Inflammatory macrophage (primary cell): ENCODE measurements at regions not wholly inside any gene's neighbourhood (a gene's known extent, or its start where the extent isn't known, plus 50 kb on each side); places are given as distances from the start of the nearest gene placed in this dataset.

Experiments used
- DNase-seq, 2 donors: peaks; one replicate each; pipeline ENCODE4 v3.0.0-alpha.2; 2020 to 2022

DNA sequence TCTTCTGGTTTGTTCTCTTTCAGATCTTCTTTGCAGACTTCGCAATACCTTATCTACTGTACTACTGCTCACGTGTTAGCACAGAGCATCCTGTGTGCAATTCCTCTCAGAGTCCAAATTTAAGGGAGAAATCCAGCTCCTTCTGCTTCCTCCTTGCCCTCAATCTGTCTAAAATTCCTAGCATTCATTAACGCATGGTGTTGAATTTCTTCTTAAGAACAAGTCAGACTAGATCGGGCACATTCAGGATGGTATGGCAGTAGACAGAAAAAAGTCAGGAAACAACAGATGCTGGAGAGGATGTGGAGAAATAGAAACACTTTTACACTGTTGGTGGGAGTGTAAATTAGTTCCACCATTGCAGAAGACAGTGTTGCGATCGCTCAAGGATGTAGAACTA, 206.1 kb upstream of the CDH7 start:
- no peak for DNase-seq

DNA sequence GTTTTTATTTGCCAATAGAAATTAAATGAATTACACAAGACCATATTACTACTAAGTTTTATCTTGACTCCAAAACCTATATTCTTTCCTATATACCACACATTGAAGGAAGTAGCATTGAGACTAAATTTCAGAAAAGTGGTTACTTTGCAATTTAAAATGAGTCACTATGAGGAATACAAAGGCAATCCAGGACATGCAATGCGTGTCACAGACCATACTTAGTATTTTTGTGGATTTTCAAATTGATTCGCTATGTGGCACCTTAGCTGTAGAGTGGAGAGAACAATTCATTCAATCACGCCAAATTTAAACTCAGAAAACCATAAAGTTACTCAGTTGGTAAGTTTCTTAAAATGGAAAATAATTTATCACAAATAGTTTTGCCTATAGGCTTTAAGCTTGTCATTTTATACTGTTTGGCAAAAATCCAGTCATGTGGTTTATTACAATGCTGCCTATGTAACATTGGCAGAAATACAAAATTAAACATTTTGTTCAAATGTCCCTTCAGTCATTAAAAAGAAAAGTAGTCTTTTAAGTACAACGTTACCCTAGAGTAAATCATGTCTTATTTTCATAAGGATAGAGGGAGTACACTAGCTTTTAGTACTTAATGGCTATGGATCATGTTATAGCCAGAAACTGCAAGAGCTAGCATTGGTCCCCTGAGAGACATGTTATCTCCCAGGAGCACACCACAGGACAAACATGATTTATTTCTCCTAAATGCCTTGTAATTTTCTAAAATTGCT, 222.8 kb upstream of the CDH7 start:
- DNase-seq, result no peak

DNA sequence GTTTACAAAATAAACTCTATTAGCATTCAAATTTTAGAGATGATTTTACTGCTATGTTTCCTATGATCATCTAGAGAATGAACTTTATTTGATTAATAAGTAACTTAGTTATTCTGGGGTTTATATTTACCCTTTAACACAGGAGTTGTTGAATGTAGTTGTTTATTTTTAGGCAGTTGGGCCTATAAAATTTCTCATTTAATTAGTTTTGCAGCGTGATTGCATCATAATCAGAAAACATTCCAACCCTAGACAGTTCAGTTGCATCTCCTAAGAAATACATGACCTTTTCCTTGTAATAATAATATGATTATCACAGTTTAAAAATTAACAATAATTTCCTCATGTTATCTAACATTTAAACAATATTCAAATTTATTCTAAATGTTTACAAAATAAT, 224.7 kb upstream of the CDH7 start:
- no peak for DNase-seq

DNA sequence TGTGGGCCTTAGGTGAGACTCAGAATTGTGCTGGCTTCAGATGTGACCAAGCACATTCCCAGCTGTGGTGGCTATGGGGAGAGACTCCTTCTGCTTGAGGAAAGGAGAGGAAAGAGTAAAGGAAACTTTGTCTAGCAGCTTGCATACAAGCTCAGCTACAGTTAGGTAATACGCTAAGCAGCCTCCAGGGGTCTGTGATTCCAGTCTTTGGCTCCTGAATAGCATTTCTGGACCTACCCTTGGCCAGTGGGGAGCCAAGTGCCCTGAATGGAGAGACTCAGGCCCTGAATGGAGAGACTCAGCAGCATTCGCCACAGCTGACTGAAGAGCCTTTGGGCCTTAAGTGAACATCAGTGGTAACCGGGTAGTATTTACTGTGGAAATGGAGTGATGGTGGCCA, 227.4 kb upstream of the CDH7 start:
- no peak for DNase-seq

DNA sequence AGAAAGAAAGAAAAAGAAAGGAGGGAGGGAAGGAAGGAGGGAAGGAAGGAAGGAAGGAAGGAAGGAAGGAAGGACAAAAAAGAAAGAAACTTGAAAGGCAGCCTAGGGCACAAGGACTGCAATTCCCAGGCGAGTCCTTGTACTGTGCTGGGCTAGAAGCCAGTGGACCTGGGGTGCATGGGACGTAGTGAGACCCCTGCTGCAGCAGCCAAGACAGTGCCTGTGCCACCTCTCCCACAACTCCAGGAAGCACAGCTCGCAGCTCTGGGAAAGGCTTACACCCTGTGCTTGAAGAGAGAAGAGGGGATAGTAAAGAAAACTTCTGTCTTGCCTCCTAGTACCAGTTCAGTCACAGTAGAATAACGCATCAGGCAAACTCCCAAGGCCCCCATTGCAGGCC, 227.9 kb upstream of the CDH7 start:
- no peak for DNase-seq

DNA sequence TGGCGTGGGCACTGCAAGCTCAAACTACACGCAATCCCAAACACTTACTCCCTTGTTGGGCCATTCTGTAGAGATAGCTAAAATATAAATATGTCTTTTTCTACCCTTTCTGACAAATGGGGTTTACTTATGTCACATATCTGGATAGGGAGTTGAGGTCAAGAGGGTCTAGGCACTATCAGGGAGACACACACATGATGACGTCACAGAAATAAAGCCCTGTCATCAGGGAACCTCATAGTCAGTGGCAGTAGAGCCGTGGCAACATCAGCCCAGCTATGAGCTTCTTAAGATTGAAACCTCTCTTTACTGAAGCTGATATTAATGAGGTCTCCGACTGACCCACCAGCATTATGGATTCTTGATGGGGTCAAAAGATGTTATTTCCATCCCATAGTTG, 234.6 kb upstream of the CDH7 start:
- DNase-seq, result no peak

DNA sequence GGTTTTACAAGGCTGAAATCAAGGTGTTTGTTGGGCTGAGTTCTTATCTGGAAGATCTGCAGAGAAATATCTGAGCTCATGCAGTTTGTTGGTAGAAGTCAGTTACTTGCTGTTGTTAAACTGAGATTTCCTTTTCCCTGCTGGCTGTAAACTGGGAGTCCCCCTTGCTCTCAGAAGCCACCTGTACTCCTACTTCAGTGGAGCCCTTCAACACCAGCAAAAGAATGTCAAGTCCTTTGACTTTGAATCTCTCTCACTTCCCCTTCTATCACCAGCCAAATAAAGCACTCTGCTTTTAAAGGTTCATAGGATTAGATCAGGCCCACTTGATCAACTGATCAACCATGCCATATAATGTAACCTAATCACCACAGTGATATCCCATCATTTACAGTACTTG, 252.2 kb upstream of the CDH7 start:
- DNase-seq, result no peak

DNA sequence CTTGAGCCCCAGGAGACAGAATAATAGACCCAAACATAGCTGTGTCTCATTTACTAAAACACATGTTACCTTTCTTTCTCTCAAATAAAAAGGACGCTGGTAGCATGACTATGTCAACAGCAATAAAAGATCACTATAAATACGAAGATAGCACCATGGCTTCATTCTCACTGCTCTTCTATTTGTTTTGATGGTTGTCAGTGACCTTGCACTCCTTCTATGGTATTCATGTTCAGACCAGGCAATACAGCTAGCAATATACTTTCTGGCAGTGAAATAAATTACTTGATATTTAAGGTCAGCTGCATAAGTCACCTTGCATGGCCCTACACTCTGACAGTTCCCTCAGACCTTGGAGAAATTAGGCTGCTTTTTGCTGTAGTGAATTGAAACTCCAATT, 263.2 kb upstream of the CDH7 start:
- DNase-seq, result no peak

DNA sequence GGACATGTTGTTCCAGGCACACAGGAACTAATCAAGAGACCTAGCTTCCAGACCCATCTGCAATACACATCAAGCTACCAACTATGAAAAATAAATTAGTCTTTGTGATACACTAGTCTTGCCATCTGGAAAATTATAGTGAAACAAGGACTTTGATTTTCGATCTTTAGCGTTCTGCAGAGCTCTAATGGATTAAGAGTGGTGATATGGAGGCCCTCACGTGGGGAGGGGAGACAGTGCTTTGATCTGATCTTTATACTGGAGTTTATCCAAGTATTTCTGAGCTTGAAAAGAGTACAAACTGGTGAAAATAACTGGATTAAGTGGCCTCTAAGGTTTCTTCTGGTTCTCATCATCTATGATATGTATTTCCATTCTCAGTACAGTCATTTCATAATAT, 273.4 kb upstream of the CDH7 start:
- DNase-seq, result no peak

DNA sequence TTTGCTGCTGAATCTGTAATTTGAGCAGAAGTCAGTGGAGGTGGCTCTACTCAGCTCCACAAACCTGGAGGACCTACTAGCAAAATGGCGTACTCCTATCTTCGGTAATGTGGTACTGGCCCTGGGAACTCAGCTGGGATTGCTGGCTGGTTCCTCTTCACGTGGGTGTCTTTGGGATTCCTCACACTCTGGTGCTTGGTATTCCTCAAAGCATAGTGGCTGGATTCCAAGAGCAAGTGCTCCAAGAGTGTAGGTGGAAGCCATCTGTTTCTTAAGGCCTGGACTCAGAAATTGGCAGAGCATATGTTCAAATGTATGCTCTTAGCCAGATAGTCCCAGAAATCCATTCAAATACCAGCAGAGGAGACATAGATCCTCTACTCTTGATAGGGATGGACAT, 281.9 kb upstream of the CDH7 start:
- no peak for DNase-seq

DNA sequence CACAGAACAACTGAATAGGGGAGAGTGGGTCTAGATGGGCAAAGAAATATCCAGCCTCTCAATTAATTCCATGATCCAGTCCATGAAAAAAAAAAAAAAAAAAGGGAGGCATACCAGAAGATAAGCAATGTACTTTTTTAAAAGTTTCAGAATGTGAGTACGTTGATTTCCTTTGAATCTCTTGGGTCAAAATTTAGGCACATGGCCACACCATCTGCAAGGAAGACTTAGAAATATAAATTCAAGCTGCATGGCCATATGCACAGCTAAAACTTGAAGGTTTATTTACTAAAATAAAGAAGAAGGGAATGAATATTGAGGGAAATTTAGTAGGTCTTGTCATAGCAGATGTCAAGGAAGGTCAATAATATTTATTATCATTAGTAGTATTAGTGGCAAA, 286.5 kb upstream of the CDH7 start:
- DNase-seq, result no peak

DNA sequence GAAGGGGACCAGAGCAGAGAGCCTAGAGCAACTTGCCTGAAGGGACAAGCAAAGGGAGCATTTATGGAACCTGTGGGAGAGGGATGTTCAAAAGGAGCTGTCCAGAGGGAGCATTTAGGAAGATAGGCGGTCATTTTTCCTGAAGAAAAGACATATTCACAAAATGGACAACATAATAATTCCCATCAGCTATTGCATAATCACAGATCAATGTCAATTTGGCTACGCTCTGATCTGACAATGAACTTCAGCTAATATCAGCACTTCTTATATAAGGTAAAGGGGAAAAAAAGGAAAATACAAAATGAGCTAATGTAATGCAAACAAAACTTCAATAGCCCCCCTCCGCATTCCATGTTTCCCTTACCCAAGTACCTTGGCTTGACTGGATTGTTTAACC, 291.1 kb upstream of the CDH7 start:
- DNase-seq, result no peak

DNA sequence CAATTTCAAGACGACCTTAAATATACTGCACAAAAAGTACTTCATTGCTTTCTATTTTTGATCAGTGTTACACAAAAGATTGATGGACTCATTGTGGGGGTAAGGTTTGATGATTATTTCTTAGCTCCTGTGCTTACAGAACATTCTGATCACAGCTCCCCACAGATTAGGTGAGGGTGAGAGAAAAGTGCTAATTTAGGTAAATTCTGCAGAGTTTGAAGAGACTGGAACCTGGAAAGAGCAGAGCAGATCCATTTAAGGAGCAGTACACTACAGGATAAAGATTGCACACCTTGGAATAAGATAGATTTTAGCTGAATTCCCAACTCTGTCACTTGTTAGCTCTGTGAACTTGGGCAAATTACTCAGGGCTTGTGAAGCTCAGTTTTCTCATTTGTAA, 291.9 kb upstream of the CDH7 start:
- no peak for DNase-seq

DNA sequence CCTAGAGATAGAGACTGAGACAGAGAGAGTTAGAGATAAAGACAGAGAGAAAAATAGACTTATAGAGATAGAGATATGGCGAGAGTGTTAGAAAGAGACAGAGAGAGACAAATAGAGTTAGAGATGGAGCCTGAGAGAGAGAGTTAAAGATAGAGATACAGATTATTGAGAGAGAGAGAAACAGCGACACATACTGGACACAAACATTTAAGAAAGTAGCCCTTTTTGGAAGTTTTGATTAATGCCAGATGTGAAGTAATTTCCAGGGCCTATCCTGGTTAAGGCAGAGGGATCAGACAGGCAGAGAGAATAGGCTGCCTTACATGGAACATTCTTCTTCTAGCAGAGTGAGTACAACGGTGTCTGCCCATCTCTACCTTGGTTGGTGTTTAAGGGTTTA, 311.6 kb upstream of the CDH7 start:
- DNase-seq, result no peak

DNA sequence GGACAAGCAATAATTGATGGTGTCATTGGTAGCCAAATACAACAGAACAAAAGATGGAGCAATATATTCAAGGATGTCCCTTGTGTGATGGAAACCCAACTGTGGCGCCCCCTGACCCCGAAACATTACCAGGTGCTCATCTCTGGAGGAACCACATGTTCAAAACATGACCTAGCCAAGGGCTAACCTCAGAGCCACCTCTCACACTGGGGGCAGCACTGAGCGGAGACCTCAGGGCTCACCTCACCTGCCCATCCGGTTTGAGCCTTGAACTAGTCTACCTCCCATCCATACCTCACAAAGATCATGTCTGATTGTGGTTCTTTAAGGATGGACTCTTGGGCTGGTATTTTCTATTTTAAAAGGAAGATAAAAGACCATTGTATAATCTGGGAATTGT, 314.4 kb upstream of the CDH7 start:
- no peak for DNase-seq

DNA sequence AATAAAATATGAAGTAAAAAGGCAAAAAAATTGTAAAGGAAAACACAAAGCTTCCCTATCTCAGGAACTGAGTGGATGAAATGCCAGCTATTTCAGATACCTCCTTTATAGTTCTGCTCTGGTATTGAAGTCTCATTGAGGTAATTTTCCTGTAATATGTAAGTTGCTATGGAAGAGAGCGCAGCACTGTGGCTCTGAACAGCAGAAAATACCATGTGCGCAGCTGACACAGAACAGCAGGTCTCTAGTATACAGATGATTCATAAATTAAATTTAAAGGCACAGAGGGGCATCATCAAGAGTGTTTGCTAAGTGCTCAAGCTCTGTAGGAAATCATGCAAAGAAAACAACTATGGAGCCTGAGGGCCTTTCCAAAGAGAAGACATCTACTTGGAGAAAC, 315.3 kb upstream of the CDH7 start:
- no peak for DNase-seq

DNA sequence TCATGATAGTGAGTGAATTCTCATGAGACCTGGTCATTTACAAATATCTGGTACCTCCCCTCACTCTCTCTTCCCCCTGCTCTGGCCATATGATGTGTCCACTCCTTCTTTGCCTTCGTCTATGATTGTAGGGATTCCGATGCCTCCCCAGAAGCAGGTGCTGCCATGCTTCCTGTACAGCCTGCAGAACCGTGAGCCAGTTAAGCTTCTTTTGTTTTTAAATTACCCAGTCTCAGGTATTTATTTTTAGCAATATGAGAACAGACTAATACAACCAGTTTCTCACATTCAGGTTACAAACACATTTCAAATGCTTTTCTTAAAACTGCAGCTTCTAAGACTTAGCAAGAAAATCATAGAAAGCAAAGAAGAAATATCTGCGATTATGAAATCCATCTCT, 321.2 kb upstream of the CDH7 start:
- no peak for DNase-seq

DNA sequence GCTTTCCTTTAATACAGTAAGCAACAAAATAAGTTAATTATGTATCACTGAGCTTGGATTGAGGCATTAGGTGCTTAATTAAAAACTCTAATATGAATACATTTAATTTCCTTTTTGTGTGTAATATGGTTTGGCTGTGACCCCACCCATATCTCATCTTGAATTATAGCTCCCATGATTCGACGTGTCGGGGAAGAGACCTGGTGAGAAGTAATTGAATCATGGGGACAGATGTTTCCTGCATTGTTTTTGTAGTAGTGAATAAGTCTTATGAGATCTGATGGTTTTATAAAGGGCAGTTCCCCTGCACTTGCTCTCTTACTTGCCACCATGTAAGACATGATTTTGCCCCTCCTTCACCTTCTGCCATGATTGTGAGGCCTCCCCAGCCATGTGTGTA, 325.4 kb upstream of the CDH7 start:
- DNase-seq, result no peak

DNA sequence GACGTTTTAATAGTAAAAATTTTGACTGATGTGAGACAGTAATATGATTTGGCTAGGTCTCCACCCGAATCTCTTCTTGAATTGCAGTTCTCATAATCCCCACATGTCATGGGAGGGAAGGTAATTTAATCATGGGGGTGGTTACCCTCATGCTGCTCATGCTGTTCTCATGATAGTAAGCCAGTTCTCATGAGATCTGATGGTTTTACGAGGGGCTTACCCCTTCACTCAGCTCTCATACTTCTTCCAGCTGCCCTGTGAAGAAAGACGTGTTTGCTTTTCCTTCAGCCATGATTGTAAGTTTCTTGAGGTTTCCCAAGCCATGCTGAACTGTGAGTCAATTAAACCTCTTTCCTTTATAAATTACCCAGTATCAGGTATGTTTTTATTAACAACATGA, 327.0 kb upstream of the CDH7 start:
- no peak for DNase-seq

DNA sequence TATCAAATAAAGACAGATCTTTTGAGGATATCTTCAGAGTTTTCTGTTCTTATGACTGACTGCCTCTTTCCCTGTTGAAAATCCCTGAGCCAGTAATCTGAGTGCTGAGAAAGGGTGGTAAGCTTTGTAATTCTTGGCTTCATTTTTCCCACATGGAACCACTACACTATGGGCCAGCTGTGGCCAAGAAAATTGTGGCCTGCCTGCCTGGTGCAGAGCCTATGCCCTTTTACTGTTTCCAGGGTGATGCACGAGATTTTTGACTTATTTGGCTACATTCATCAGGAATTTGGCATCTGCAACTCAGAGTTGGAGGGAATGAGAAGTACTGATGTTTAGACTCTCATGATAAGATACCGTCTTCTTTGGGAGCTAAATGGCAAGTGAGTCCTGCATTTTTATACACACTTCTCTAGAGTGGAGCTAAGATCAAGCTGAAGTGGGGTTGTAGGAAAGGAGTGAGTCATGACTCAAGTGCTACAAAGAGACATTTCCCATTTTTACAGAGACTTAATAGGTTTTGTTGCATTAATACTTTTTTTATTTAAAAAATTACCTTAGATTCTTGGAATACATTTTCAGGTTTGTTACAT, 328.2 kb upstream of the CDH7 start:
- no peak for DNase-seq

DNA sequence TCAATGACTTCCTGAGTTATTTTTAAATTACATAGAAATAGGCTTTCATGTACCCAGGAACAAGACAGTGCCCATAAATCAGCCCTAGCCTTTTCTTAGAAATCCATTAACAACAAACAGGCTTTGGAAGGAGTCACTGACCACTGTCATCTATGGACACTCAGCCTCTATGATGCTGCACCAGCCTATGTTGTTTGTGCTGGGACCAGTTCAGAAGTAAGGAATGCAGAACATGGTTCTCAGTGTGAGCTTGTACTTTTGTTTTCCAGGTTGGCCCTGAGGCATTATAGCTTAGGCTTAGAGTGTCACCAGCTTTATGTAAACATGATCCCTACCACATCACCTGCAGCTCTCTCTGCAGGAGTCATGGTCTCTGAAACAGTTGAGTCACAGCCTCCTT, 335.7 kb upstream of the CDH7 start:
- no peak for DNase-seq

DNA sequence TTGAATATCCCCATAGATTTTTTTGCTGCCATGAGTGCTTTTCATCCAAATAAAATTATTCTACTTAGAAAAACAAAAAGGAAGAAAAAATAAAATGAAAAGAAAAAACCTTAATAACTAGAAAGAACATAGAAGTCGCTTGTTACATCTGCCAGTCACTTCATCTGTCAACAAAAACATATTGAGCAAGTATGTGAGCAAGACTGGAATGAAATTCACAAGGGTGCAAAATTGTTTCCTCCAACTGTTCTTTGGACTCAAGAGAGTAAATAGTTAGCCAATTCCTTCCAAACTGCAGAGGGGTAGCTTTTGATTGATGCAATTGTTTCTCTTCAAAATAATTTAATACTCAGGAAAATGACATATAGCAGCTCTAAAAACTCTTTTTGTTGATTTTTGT, 336.3 kb upstream of the CDH7 start:
- DNase-seq, result no peak

DNA sequence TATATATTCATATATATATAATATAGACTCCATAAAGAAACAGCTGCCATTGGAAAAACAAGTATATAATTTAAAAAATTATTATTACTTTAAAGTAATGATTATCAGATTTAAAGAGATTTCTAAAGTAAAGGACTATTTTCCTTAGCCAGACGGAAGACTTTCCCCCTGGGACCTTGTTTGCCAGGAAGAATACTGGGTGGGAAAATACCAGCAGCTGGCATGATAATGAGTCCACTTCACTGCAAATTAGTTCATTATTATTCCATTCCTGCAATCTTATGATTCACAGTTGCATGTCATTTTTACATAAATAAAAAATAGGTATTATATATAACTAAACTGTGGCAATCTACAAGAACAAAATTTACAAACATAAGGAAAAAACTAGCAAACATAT, 339.8 kb upstream of the CDH7 start:
- DNase-seq, result no peak

DNA sequence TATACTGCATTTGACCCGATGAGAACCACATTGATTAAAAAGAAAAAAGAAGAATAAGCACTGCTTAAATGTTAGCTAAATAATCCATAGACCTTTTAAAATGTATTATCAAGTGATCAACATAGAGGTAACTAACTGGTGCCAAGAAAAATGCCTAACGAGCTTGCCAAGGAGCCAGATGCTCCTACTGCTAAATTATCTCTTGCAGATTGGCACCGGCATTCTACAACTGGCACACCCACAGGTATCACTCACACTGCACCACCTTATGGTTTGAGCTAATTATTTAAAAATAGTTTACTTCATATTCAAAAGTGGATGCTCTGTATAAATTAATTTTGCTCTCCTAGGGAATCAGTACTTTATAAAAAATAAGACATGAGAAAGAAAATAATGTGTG, 341.6 kb upstream of the CDH7 start:
- no peak for DNase-seq

DNA sequence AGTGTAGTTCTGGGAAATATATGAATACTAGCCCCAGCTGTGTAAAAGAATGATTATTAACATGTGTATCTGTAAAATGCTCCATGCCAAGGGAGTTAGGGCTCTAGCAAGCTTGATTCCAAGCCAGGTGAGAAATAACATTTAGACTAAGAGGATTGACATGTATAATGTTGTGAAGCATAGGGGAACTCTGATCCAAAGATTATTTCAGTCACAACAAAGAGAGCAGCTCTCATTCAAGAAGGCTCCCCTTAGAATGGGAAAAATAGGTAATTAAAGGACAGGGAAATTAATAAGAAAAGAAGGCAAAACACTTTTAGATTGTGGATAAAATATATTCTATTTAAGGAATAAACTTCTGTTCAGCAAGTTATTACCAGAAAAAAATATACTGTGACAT, 347.3 kb upstream of the CDH7 start:
- no peak for DNase-seq
